GM18867 (cell line): ENCODE measurements at regions not wholly inside any gene's neighbourhood (a gene's known extent, or its start where the extent isn't known, plus 50 kb on each side); places are given as distances from the start of the nearest gene placed in this dataset.
A peak's percentile ranks its signal among the peaks of the same experiment; 100 is the strongest.
"Not testable (repeated sequence)": the region's sequence is repeated elsewhere in the genome, so short reads cannot be mapped to it uniquely, and the experiment has no call there.

Experiments
- ATAC-seq: cut with Tn5 transposase; IDR thresholded peaks from one replicate; pipeline ENCODE4 v1.9.1; 2021; ENCODE audit warnings: mild to moderate bottlenecking, moderate library complexity; ENCODE audit not compliant: unreplicated experiment

GRCh38 chr3:635393-635792 is 438.8 kb downstream of the CHL1 start:
- no peak for ATAC-seq

GRCh38 chr3:643376-643775 is 446.8 kb downstream of the CHL1 start:
- ATAC-seq, result no peak

DNA sequence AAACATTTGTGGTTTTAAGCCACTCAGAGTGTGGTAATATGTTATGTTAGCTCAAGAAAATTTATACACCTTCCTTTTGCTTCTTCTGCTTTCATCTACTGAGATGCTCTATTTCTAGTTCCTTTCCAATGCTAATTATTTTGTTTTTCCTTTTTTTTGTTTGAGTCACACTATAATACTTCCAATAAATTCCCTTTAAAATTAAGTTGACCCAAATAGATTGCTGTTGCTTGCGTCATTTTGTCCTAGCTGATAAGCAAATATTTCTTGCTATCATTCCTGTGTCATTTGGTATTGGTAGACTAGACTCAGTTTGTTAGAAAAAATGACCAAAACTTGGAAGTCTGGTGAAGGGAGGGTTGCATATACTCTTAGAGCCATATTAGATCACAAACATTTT is 437.0 kb upstream of the CNTN6 start:
- ATAC-seq, result no peak

DNA sequence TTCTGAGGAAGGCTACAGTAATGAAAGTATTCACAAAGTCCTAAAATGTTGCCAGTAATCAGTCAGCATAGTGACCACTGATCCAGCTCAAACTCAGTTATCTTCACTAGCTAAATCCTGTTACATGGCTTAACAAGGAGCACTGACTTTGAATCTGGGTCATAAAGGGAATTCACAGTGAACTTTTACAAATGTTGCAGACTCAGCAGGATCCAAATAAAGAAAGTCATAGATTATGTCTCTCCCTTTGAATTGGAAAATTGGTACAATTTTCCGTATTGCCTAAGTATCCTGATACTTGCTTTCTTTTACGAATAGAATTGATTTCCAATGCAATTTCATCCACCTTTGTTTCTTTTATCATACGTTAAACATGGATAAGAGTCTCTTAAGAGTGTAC is 431.5 kb upstream of the CNTN6 start:
- no peak for ATAC-seq

- no peak for ATAC-seq
Measured at GRCh38 chr3:674116-674515, 418.7 kb upstream of the CNTN6 start.

GRCh38 chr3:675846-676245 is 417.0 kb upstream of the CNTN6 start:
- no peak for ATAC-seq

DNA sequence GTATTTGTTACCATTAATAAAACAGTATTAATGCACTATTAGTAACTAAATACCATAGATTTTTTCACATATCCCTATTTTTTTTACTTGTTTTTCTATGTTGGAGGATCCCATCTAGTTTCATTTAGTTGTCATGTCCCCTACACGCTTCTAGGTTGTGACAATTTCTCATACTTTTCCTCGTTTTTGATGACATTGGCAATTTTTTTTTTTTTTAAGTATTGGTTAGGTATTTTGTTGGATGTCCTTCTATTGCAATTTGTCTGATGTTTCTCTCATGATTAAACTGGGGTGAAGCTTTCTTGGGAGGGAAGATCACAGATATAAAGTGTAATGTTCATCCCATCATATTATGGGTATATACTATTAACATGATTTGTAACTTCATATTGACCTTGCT is 409.1 kb upstream of the CNTN6 start:
- ATAC-seq, result no peak

DNA sequence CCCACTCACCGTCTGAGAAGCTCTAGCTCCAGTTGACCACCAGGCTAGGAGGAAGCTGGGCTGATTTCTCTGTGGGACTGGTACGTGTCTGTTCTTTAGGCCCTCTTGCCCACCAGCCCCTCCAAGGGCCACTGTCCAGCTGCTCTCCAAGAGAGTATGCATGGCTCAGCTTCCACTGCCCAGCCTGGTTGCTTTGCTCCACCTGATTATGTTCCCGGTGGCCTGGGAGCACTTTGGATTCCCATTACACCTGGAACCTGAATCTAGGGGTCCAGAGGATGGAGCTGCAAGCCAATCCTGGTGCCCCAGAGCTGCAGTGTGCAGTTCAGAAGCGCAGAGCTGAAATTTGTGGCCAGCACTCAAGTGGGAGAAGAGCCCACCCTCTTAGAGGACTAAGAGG is 402.1 kb upstream of the CNTN6 start:
- no peak for ATAC-seq

DNA sequence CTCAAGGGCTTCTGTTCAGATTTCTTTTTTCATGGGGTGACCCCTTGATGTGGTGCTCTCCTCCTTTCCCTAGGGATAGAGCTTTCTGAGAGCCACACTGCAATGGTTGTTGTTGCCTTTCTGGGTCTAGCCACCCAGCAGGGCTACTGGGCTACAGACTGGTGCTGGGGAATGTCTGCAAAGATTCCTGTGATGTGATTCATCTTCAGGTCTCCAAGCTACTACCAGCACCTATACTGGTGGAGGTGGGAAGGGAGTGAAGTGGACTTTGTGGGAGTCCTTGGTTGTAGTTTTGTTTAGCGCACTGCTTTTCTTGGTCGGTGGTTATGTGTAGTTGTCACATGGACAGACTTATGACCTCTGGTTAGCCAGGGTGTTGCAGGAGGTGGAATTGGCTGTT is 392.3 kb upstream of the CNTN6 start:
- no peak for ATAC-seq

- ATAC-seq, result no peak
Measured at GRCh38 chr3:707041-707440, 385.8 kb upstream of the CNTN6 start.

DNA sequence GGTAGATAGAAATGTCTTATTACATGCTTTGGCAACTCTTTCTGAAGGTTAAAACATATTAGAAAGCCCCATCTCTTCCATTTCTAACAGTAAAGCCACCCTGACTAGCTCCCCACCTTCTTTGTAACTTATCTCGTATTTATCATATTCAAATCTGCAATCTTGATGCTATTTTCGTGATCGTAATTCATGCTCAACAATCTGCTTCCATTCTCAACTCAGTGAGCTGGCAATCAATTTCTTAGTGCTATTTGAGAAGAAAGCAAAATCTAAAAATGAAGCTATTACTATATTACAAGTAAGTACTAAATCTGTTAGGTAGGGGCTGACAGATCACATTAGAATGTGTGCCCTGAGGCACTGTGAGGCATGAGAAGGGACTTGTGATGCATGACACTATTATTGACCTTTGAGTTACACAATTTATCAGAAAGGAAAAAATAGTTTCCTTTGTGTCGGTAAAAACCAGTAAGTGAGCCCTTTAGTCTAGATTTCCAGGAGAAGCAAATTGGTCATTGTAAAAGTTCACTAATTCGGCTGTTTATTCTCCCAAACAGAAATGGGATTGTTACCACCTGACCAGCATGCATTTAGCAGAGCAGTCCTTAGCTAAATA is 379.7 kb upstream of the CNTN6 start:
- ATAC-seq, result no peak

- no peak for ATAC-seq
Measured at GRCh38 chr3:713947-714620, 378.7 kb upstream of the CNTN6 start.

GRCh38 chr3:721086-721485 is 371.7 kb upstream of the CNTN6 start:
- ATAC-seq, result no peak

DNA sequence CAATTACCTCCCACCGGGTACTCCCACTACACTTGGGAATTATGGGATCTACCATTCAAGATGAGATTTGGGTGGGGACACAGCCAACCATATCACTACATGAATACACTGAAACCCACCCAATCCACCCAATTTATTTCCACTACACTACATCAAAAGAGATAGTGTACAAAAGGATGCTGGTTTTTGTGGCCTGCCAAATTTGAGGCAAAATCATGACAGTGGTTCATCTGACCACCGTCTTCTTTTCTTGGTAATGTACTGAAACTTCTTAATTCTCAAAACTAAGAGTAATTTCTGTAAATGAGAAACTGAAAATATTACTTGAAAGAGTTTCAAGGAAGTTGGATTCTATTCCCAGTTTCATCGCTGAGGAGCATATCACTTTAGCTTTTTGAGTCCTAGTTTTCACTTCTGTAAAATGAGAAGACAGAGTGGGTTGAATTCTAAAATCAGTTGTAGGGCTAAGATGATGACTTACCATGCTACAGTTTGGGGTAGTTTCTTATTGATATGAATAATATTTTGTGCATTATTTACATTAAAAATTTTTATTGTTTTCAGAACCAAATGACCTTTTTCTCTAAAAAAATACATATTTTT is 360.4 kb upstream of the CNTN6 start:
- ATAC-seq, result peak; percentile 49

DNA sequence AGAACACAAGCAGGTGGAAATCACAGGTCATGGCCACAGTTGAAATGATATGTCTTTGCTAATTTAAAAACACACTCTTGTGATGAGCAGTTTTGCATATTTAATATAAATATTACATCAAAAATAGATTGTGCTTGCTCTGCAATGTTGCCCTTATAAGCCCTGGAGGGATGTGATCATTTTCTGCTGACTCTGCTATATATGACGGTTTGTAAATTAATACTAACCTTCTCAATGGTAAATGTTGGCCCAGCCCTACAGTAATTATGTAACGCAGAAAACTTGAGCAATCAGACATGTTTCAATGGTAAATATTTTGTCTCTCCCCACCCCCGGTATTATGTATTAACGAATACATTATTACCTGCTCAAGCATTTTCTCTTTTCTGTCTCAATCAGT is 359.5 kb upstream of the CNTN6 start:
- ATAC-seq, result no peak

DNA sequence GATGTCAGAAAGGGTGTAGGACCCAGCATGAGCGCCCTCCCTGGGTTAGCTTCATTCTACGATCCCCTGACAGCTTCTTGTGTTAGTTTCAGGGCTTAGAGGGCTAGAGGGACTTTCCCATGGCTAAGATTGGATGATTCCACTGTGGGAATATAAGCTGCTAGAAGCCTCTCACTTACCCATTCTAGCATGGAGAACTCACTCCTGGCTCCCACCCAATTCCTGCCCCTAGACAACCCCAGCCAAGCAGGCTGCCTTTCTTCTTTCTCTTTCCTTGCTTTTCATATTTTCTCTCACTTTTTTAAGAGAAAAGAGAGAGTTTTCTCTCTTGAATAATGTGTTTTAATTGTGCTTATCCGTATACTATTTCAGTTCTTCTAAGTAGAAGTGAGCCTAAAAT is 335.1 kb upstream of the CNTN6 start:
- no peak for ATAC-seq

- ATAC-seq, result no peak
Measured at GRCh38 chr3:759106-759505, 333.7 kb upstream of the CNTN6 start.

GRCh38 chr3:773433-773832 is 319.4 kb upstream of the CNTN6 start:
- ATAC-seq, result not testable (repeated sequence)

DNA sequence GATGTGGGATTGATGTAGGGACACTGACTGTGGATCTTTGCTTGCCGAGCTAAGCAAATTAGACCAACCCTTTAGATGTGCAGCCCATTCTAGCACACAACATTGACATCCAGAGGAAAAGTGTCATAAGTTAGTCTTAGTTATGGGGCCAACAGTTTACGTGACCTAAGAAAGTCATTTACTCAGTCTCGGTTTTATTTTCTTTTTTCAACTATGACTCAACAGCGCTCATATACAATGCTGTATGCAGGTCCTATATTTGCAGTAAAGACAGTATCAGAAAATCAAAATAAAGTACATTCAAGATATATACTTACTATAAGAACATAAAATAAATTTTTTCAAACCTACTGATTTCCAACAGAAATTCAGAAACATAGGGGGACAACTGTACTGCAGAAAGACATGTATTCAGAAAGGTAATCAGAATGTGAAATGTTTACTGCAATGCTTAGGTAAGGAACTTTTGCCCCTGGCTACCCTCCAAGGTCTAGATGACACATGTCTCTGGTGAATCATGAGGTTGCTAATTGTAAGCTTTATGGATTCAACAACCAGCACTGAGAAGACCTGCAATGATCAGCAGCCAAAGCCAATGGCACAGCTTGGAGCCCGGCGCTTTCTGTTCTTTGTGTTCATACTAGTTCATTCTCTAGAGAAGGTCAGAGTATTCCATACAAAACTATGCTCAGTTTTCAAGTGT is 317.5 kb upstream of the CNTN6 start:
- ATAC-seq, result peak; percentile 93

DNA sequence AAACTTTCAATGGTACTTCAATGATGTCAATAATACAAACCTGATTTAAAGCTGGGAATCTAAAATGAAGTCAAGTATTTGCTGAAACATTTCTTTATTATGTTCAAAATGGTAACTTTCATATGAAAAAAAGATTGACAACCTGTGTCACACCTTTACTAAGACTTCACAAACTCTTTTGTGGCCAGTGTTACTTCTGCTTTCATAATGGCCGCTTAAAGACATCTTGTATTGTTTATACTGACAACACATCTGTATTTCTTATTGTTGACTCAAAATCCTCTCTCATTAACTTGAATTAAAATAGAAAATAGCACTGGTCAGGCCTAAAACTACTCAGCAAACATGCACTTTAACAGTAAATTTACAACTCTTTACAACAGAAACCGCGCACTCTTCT is 312.3 kb upstream of the CNTN6 start:
- ATAC-seq, result peak; percentile 63

GRCh38 chr3:791442-791841 is 301.4 kb upstream of the CNTN6 start:
- ATAC-seq, result no peak

- ATAC-seq, result no peak
Measured at GRCh38 chr3:792630-793029, 300.2 kb upstream of the CNTN6 start.
